ENCODE measurements at regions not wholly inside any gene's neighbourhood (a gene's known extent, or its start where the extent isn't known, plus 50 kb on each side); places are given as distances from the start of the nearest gene placed in this dataset.

DNA sequence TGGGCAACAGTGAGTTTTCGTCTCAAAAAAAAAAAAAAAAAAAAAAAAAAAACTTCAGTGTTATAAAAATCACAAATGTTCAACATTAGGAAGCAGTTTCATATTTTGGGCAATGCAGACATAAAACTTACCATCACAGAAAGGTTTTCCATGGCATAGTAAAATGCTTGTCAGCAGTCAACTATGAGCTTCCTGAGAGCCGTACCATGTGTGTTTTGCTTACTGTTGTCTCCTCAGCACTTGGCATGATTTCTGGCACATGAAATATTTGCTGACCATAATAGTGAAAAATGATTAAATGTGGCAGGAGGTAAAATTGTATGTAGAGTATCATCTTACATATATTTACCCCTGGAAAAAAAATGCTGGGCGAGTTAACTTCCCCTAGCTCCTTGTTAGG is 237.5 kb upstream of the SLC35B3 start:
- no peak for DNase-seq

DNA sequence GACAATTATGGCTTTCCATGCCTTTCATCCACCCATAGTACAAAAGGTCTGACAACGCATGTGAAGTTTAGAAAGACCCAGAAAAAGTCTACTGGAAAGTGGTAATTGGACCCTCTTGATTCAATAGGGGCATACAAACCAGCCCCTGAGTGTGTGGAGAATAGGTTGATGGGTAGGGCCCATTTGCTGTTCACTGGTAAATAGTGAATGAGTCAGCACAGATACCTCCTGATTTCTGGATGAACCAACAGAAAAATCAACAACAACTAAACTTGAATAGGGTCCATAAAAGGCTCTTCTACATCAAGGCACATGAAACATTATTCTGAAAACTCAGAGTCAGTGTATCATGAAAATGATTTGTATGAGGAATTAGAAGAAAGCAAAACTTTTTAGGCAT is 235.4 kb upstream of the SLC35B3 start:
- DNase-seq: no peak

DNA sequence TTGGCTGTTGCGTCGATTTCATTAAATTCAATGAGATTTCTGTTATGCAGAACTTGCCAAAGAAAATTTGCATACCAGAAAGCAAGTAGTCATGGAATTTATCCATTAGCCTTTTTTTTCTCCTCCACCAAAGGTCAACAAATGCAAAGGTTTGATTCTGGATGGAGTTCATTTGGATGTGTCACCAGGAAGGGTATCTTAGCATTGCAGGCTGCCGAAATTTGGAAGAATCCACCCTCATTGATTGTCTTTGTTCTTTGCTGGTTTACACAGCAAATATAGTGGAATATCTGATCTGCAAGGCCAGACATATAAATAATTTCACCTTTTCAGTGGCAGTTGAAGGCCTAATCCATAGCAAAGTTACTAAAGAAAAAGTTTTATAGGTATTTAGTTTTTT is 229.4 kb upstream of the SLC35B3 start:
- no peak for DNase-seq

DNA sequence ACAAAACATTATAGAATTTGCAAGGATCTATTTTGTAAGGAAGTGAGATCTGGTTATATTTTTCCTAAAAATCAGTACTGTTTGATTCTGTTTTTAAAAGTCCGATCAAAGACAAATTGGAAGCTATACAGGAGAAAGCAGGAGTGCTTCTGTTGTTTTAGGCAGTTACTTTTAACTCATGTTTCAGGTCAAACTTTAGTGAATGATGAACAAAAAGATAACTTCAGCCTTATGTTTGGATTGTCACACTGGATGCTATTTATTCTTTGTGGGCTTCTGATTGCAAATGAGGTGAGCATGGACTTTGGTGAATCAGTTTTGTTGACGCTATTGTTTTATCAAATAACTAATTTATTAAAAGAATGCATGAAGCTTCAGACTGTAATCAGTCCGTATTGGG is 228.7 kb upstream of the SLC35B3 start:
- DNase-seq: no peak

DNA sequence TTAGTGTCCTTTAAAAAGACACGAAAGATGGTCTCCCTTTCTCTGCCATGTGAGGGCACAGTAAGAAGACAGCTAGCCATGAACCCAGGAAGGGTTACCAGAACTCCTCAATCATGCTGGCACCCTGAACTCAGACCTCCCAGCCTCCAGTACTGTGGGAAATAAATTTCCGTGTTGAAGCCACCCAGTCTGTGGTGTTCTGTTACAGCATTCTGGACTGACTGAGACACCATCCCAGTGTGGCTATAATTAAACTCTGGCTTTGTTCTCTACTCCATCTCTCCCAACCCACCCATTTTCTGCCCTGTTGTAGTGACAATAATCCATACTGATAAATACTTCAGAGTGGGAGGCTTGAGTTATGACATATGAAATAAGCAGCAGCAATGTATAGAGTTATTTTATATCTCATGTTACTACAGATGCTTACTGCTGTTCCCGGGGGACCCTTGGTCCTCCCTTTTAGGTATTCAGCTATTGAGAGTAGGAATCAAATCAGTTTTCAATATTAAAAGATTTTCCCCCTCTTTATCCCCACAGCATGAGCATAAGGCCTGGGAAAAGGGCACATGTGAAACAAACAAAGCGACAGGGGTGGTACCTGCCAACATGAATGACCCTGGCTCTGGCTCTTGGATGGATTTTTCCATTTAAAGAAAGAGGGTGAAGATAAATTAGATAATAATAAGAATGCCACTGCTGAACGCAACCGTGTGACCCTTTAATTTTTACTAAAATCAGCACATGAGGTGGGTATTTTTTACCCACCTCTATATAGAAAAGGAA is 224.3 kb upstream of the SLC35B3 start:
- DNase-seq: no peak

DNA sequence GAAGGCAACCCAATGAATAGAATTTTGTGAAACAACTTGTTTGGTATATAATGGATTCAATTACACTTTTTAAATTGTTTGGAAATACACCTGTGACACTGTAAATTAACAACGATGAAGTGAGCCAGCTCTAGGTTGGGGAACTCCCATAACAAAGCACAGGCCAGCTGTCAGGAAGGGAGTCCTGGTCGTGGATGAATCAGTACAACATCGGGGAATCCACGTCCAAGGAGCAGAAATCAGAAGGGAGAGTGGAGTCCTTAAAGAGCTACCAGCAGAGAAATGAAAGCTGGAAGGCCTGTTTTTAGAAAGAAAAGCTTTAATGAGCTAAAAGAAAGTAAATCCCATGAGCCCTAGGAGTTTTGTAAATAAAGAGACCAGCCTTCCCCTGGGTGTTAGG is 223.1 kb upstream of the SLC35B3 start:
- no peak for DNase-seq

DNA sequence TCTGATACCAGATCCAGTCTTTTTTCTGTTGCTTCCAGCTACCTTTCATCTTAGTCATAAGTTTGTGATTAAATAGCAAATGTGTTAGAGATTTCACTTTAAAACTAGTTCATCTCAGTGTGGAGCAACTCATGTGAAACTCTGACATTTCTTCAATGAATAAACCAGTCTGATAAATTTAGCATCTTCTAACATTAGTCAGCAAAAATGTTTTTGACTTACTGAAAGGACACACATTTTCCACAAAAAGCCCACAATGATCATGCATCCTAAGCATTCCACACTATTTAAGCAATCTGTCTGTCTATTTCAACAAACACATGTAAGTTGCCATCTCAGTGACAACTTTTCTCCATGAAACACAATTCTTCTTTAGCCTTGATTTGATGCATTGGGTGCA is 222.2 kb upstream of the SLC35B3 start:
- no peak for DNase-seq

DNA sequence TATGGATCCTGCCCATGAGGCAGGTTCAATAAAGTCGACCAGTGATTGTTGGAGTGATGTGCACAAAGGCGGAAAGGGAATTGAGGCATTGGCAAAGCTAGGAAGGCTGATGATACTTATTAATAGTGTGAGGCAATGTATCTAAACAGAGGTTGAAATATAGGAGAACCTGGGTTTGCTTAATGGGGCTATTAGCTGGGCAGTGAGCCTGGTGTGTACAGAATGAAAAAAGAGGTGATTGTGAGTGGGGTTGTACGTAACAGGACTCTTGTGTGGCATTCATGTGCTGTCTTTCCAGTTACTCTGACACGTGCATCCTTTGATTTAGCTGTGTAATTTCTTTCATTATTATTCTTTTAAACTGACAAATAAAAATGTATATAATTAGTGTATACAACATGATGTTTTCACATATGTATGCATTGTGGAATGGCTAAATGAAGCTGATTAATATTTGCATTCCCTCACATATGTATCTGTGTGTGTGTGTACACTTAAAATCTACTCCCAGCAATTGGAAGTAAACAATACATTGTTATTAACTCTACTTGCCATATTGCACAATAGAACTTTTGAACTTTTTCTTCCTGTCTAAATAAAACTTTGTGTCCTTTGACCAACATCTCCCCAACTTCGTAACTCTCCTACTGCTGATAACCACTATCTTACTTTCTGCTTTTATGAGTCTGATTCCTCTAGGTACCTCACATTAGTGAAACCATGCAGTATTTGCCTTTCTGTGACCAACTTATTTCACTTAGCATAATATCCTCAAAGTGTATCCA is 220.5 kb upstream of the SLC35B3 start:
- DNase-seq: no peak

DNA sequence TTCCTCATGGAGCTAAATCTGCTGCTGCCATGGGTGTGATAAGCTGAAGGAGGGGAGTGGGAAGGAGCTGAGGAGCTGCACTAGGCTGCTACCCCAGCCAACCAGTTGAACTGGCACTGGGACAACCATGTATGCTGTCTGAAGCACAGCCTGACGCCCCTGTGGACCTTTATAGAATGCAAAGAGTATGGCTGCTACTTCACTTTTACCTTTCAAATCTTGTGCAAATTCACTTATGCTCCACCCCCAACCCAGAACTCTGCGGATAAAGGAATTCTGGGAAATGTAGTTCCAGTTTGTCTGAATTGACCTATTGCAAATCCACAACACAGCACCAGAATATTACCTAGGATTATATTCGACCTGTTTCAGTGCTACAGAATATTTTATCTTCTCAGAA is 217.4 kb upstream of the SLC35B3 start:
- DNase-seq: no peak

DNA sequence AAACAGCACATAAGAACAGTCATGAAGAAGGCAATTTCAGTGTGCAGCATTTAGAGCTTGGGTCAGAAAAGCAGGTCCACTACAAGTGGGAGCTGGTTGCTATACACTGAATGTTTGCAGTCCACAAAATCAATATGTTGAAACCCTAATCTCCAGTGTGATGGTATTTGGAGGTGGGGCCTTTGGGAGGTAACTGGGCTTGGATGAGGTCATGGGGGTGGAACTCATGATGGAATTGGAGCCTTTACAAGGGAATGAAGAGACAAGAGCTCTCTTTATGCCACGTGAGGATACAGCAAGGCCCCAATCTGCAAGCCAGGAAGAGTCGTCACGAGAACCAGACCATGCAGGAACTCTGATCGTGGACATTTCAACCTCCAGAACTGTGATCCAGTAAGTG is 216.7 kb upstream of the SLC35B3 start:
- DNase-seq: no peak

DNA sequence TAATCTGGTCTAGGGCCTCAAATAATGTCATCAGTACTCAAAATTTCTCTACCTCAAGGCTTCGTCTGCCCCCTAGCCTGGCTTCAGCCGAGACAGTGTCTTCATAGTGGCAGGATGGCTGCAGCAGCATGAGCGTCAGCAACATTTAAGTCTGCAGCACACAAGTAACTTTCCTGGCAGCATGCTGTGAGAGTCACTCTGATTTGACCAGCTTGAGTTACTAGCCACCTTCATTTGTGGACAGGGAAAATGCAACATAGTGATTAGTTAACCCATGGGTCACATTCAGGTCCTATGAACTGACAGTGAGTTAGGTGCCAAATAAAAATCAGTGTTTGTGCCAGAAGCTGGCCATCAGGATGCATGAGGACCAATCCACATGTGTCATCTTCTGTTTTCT is 209.9 kb upstream of the SLC35B3 start:
- DNase-seq: no peak

DNA sequence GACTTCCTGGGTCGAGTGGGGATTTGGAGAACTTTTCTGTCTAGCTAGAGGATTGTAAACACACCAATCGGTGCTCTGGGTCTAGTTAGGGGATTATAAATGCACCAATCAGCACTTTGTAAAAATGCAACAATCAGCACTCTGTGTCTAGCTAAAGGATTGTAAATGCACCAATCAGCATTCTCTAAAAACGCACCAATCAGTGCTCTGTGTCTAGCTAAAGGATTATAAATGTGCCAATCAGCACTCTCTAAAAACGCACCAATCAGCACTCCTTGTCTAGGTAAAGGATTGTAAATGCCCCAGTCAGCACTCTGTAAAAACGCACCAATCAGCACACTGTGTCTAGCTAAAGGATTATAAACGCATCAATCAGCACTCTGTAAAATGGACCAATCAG is 209.0 kb upstream of the SLC35B3 start:
- no peak for DNase-seq

DNA sequence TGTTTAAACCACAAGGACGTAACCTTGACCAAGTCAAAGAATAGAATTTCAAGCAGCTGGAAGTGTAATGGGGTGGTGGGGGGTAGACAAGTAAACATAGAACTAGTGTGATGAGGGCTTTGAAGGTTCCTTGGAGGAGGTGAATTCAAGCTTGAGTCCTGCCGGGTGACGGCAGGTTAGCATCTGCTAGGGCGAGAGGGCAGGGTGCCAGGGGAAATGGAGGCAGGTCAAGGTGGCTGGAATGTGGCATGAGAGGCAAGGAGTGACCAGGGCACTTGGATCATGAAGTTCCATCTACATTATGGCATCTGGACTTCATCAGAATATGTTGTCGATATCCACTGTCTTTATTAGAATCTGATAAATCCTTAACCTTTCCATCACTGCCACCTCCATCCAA is 207.5 kb upstream of the SLC35B3 start:
- no peak for DNase-seq

DNA sequence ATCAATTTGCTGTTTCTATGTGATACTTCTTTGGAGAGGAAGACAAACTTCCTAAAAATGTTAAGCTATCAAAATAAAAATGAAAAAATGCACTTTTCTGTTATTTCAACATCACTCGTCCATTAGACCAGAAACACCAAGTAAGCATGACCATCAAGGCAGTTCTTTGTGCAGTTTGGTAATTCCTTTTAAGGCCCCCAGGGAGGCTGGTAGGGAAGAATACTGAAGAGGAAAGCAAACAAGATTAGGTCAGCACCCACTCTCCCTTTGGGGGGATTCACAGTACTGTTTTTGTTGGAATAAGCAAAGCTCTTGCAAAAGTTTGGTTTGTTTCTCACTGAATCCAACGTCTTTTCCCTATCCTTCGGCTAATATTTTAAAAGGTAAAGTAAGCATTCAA is 206.8 kb upstream of the SLC35B3 start:
- no peak for DNase-seq

DNA sequence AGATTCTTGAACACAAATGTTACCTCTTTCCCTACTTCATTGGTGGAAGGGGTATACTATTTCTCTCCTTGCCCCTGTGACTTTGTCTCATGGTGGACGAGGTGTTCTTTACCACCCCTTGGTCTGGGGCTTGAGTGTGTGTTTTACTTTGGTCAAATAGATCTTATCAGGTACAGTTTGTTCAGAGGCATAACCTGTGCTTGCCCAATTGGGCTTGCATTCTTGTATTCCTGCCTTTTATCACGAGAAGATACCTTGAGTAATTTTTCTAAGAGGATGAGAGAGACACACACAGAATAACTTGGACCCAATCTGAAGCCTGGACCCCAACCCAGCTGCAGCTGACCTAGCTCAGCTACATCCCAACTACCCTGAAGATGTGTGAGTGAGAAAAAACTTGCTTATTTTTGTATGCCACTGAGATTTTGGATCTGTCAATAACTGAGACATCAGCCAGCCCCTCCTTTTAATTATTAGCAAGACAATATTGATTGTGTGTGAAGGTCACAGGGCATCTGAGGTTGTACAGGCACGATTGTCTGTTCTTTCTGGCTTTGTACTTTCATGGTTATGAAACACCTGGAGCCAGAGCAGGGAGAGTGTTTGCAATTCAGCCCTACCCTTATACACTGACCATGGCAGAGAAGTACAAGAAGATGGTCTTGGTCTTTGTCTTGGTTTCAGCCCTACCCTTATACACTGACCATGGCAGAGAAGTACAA is 204.7 kb upstream of the SLC35B3 start:
- DNase-seq: no peak

DNA sequence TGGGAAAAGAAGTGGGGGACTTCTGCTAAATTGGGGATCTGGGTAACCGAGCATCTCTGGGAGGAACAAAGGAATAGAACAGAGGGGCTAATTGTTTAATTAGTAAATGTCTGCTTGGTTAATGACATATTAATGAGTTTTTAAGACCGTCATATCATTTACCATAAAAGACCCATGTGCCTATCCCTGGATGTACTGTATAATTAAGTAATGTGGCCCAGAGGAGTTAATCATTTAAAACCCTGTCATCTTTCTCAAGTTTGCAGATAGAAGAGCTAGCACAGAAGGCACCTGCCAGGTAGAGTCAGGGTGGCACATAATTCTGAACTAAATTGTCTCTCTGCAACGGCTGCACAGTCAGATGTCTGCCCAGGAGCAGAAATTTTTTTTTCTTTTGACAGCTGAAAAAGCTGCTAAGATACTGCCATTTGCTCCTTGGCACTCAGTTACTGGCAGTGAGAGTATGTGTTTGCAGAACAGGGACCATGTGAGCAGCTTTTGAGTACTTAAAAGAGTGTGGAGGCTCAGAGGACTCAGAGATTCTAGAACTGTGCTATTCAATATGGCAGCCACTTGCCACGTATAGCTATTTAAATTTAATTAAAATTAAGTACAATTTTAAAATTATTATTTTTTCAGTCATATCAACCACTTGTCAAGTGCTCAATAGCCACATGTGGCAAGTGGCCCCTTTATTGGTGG is 202.7 kb upstream of the SLC35B3 start:
- no peak for DNase-seq

DNA sequence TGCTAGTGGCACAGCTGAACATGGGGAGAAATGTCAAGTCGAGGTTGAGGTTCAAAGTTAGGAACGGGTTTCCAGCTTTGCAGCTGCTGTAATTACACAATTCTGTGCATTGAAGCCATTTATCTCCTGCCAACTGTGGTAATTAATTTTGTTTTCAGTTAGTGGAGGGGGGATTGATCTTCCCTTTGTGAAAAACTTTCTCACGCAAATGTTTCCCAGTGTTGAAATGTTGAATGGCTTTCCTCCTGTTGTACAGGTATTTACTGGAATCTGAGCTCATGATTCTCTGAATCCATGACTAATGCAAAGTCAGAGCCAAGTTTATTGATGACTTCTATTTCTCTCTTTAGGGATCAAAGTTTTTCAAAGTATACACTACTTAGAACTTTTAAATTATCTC is 198.4 kb upstream of the SLC35B3 start:
- DNase-seq: no peak

DNA sequence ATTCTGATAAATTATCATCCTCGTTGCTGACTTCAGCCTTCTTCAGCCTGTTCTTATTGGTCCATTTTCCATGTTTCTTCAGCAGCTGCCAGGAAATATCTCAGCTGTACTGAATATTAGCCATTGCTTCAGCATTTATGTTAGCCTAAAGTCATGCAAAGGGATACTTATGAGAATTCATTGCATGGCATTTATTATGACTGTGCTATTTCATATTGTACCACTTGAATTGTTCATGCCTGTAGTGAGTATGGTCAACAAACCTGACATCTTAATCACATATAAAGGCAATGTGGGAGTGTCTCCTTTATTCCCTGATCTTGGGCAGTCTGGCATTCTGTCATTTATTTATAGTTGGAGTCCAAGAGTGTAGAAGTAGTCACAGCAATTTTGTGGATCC is 193.4 kb upstream of the SLC35B3 start:
- no peak for DNase-seq

DNA sequence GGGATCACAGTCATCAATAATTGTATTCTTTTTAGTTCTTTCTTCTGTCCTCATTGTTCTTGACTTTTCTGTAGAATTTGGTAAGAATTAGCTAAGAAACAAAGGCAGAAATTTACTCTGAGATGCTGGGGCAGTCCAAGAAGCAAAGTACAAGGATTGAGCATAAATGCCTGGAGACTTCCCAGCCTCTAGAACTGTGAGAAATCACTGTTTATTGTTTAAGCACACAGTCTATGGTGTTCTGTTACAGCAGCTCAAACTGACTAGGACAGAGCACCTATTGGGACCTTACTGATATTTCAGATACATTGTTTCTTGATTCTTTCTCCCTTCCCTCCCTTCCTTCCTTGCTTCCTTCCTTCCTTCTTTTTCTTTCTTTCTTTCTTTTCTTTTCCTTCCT is 192.7 kb upstream of the SLC35B3 start:
- no peak for DNase-seq

DNA sequence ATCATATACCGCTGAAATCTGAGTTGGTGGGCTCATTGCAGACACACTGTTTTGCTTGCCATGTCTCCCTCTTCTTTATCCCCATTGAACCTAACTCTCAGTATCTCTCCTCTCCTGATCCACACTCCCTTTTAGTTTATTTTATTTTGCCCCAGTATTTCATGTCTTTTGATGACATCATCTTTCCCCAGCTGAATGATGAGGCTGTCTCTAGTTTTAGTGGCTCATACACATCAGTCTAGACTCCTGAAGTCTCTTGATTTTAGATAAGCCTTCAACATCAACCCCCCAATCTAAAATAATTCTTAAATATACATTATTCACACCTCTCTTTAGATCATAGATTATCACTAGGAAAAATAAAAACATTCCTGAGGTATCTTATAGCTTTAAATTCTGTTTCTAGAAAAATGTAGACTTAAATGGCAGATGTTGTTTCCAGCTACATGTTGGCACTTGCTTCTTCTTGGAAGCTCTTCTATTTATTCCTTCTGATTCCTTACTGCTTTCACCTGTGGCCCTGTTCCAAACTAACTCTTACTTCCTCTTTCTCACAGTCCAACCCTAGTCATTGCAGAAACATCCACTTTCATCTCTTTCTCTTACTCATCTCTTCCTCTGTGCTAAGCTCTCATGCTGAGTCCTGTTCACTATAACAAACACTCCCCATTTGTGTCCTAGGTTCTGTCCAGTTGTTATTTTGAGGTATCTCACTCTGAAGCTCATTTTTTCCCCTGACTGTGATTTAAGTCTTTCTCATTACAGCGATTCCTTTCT is 191.9 kb upstream of the SLC35B3 start:
- no peak for DNase-seq

DNA sequence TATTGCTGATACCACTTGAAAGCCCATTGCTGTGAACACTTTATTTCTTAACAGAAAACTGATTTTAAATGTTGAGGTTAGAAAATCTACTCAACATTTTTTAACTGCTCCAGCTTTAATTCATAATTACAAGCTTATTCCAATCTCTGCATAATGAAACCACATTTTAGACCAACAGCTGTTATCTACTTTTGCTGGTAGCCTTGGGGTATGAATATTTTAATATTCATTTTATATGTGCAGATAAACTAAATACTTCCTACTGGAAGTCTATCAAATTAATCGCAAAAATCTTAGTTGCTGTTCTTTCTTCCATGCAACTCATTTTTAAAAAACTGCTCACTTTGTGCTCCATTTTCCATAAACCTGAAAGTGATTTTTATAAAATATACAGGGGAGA is 189.3 kb upstream of the SLC35B3 start:
- no peak for DNase-seq

DNA sequence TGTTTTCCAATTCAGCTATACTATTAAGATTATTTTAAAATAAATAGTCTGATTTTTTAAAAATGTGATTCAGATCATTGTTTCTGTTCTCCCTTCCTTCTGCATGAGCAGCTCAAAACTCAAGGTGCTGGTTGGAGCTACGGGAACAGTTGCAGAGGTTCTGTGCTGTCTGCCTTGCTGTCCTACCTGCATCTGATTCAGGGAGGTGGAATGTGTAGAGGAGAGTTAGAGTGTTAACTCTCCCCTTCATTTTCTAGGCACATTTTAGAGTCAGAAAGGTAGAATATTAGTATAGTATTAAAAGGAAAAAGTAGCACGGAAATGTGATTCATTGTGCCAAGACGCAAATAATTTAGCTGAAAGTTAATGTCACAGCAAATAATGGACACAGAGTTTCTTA is 188.1 kb upstream of the SLC35B3 start:
- DNase-seq: no peak
